ENCODE measurements at regions not wholly inside any gene's neighbourhood (a gene's known extent, or its start where the extent isn't known, plus 50 kb on each side); places are given as distances from the start of the nearest gene placed in this dataset.

DNA sequence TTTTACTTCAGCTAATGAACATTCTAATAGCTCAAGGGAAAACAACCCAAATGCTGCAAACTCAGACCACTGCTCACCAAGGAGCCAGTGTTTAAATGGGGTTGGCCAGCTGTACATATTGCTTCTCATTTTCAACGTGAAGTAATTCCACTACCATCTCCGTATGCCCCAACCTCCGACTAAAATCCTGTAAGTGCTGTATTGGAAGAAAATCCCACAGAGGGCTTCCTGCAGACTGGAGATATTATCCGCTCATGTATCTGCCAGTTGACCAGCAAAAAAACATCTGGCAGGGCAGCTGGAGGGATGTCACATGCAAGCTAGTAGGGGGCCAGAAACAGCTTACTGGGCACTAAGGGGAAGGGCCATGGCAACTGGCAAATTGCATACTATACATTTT lies 485.0 kb downstream of the SNAPC1 start:
- no peaks in the 10 kb centered on the region for H3K36me3 Mint-ChIP-seq
- DNase-seq (no peak), ATAC-seq (no peak)
- no peaks in the 10 kb centered on the region for H3K4me1 Mint-ChIP-seq
- intact Hi-C loops (cut with micrococcal nuclease), result no loop called here
- TF ChIP-seq, protein P1, sequence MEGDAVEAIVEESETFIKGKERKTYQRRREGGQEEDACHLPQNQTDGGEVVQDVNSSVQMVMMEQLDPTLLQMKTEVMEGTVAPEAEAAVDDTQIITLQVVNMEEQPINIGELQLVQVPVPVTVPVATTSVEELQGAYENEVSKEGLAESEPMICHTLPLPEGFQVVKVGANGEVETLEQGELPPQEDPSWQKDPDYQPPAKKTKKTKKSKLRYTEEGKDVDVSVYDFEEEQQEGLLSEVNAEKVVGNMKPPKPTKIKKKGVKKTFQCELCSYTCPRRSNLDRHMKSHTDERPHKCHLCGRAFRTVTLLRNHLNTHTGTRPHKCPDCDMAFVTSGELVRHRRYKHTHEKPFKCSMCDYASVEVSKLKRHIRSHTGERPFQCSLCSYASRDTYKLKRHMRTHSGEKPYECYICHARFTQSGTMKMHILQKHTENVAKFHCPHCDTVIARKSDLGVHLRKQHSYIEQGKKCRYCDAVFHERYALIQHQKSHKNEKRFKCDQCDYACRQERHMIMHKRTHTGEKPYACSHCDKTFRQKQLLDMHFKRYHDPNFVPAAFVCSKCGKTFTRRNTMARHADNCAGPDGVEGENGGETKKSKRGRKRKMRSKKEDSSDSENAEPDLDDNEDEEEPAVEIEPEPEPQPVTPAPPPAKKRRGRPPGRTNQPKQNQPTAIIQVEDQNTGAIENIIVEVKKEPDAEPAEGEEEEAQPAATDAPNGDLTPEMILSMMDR (IDR thresholded peaks at IDR 0.05), result no peak
- Histone ChIP-seq H3K9me3 (ENCODE audit: control insufficient read depth, insufficient read depth, low read length) (no peaks in the 10 kb centered on the region), H3K36me3 (ENCODE audit: control insufficient read depth, insufficient read depth, low read length) (no peaks in the 10 kb centered on the region), H3K27ac (ENCODE audit: low read length) (no peak overlapping the region), H3K4me3 (ENCODE audit: low read length) (no peak overlapping the region), H3K4me1 (ENCODE audit: control insufficient read depth, insufficient read depth, low read length) (no peaks in the 10 kb centered on the region), H3K27me3 (ENCODE audit: control insufficient read depth, insufficient read depth, low read length) (no peaks in the 10 kb centered on the region)
- H3K27ac Mint-ChIP-seq, result no peak overlapping the region
- H3K9me3 Mint-ChIP-seq, result peaks cover 0 to 4% of the 10 kb centered on the region in 2 donors
- WGBS (ENCODE audit: insufficient coverage), result 88% methylated on average over 4 of the region's 4 CpGs
- no peak overlapping the region for H3K4me3 Mint-ChIP-seq
- peaks cover 0 to 5% of the 10 kb centered on the region in 2 donors for H3K27me3 Mint-ChIP-seq (ENCODE audit: low read depth in 2 of 2)

DNA sequence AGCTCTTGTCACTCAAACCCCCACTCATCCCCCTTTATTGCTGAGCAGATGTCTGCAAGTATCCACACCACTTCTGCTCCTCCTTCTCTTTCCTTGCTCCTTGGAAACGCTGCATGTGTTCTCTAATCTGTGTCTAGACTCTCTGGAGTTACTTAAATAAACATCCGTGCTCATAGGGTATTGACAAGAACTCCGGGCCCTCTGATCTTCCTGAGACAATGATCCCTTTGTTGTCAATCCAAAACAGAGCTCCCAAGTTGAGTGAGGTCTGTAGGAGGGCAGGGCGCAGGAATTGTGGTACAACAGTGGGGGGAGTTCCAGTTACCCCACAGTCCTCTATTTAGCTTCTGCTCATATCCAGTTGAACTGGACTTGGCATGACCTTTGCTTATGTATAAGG lies 489.0 kb downstream of the SNAPC1 start:
- intact Hi-C loops (cut with micrococcal nuclease), result no loop called here
- H3K9me3 Mint-ChIP-seq, result no peaks in the 10 kb centered on the region
- H3K27me3 ChIP-seq (ENCODE audit: control insufficient read depth, insufficient read depth, low read length), result no peaks in the 10 kb centered on the region
- no peaks in the 10 kb centered on the region for H3K36me3 ChIP-seq (ENCODE audit: control insufficient read depth, insufficient read depth, low read length)
- H3K4me1 ChIP-seq (ENCODE audit: control insufficient read depth, insufficient read depth, low read length), result no peaks in the 10 kb centered on the region
- ATAC-seq (no peak), DNase-seq (no peak)
- H3K9me3 ChIP-seq (ENCODE audit: control insufficient read depth, insufficient read depth, low read length), result no peaks in the 10 kb centered on the region
- no peak overlapping the region for H3K4me3 Mint-ChIP-seq
- H3K4me3 ChIP-seq (ENCODE audit: low read length), result no peak overlapping the region
- H3K27me3 Mint-ChIP-seq (ENCODE audit: low read depth in 2 of 2), result peaks cover 0 to 3% of the 10 kb centered on the region in 2 donors
- no peak overlapping the region for H3K27ac Mint-ChIP-seq
- WGBS (ENCODE audit: insufficient coverage), result 64% methylated on average over 4 of the region's 4 CpGs
- TF ChIP-seq, protein P1 (IDR thresholded peaks at IDR 0.05), result no peak
- no peak overlapping the region for H3K27ac ChIP-seq (ENCODE audit: low read length)
- no peaks in the 10 kb centered on the region for H3K4me1 Mint-ChIP-seq
- H3K36me3 Mint-ChIP-seq, result no peaks in the 10 kb centered on the region

DNA sequence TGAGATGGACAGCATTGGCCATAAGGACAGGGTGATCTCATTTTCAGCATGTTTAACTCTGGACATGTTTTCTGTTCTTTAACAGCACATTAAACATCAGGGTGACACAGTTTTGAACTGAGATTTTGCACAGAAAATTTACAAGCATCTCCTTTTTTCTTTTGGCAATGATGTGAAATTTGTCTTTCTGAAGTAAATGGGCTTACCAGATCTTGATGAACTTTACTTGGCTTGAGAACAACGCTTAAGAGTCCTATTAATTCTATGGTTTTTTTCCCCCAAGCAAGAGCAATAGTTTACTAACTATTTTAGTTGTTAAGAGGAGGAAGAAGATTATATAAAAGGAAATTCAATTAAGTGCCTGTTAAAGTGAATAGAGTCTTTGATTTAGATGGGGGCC lies 491.0 kb downstream of the SNAPC1 start:
- Histone ChIP-seq H3K9me3 (ENCODE audit: control insufficient read depth, insufficient read depth, low read length) (no peaks in the 10 kb centered on the region), H3K27ac (ENCODE audit: low read length) (no peak overlapping the region), H3K4me3 (ENCODE audit: low read length) (no peak overlapping the region), H3K27me3 (ENCODE audit: control insufficient read depth, insufficient read depth, low read length) (no peaks in the 10 kb centered on the region), H3K4me1 (ENCODE audit: control insufficient read depth, insufficient read depth, low read length) (no peaks in the 10 kb centered on the region), H3K36me3 (ENCODE audit: control insufficient read depth, insufficient read depth, low read length) (no peaks in the 10 kb centered on the region)
- TF ChIP-seq, protein P1 (IDR thresholded peaks at IDR 0.05), result no peak
- H3K27ac Mint-ChIP-seq, result no peak overlapping the region
- DNase-seq, result no peak
- no peaks in the 10 kb centered on the region for H3K36me3 Mint-ChIP-seq
- no CpG with 5 or more reads among the region's 1 CpG for WGBS (ENCODE audit: insufficient coverage)
- H3K4me3 Mint-ChIP-seq, result no peak overlapping the region
- H3K9me3 Mint-ChIP-seq, result no peaks in the 10 kb centered on the region
- ATAC-seq, result no peak
- H3K4me1 Mint-ChIP-seq, result no peaks in the 10 kb centered on the region
- intact Hi-C loops (cut with micrococcal nuclease), result no loop called here
- peaks cover 0 to 11% of the 10 kb centered on the region in 2 donors for H3K27me3 Mint-ChIP-seq (ENCODE audit: low read depth in 2 of 2)

DNA sequence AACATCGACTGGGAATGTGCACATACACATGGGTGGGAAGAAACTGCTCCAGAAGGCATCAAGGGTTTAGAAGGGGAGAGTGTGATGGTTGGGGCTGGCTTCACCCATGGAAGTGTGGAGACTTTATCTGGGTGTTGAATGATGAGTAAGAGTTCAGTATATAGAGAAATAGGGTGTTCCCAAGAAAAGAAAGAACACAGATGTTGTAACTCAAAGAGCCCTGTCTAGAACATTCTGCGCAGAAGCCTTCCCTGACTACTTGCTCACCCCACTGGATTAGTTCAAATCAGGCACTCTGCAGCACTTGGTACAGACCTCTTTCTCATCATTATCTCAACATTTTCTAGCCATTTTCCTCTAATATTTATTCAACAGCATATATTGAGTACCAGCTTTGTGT lies 491.7 kb downstream of the SNAPC1 start:
- DNase-seq, result no peak
- no peak overlapping the region for H3K27ac ChIP-seq (ENCODE audit: low read length)
- no peak for ATAC-seq
- Mint-ChIP-seq H3K4me1 (no peaks in the 10 kb centered on the region), H3K9me3 (no peaks in the 10 kb centered on the region), H3K4me3 (no peak overlapping the region), H3K36me3 (no peaks in the 10 kb centered on the region), H3K27ac (no peak overlapping the region), H3K27me3 (ENCODE audit: low read depth in 2 of 2) (peaks cover 0 to 11% of the 10 kb centered on the region in 2 donors)
- no peaks in the 10 kb centered on the region for H3K9me3 ChIP-seq (ENCODE audit: control insufficient read depth, insufficient read depth, low read length)
- H3K36me3 ChIP-seq (ENCODE audit: control insufficient read depth, insufficient read depth, low read length), result no peaks in the 10 kb centered on the region
- 95% methylated on average over 2 of the region's 2 CpGs for WGBS (ENCODE audit: insufficient coverage)
- TF ChIP-seq, protein P1 (IDR thresholded peaks at IDR 0.05), result no peak
- H3K4me3 ChIP-seq (ENCODE audit: low read length), result no peak overlapping the region
- intact Hi-C loops (cut with micrococcal nuclease), result no loop called here
- no peaks in the 10 kb centered on the region for H3K4me1 ChIP-seq (ENCODE audit: control insufficient read depth, insufficient read depth, low read length)
- H3K27me3 ChIP-seq (ENCODE audit: control insufficient read depth, insufficient read depth, low read length), result no peaks in the 10 kb centered on the region

Data from natural killer cell (primary cell).